Ovary (tissue), 7 donors: ENCODE measurements at regions not wholly inside any gene's neighbourhood (a gene's known extent, or its start where the extent isn't known, plus 50 kb on each side); places are given as distances from the start of the nearest gene placed in this dataset.

Source experiments
- DNase-seq, 5 donors: peaks; one replicate each; pipeline ENCODE4 v3.0.0-alpha.2; 2019 to 2020
- H3K27ac ChIP-seq, 2 donors: fragments of 200-600 bp; one replicate each; pipeline versions ENCODE4 v1.5.1 to v1.8.0; 2019 to 2022
- H3K27me3 ChIP-seq: fragments of 200-600 bp; one replicate; pipeline ENCODE4 v1.8.0; 2022
- H3K36me3 ChIP-seq: fragments of 200-600 bp; sonication (generic); one replicate; pipeline ENCODE4 v1.5.1; 2019
- H3K4me1 ChIP-seq: one replicate; pipeline ENCODE4 v1.8.1; 2013; ENCODE audit warnings: mild to moderate bottlenecking, moderate library complexity; ENCODE audit not compliant: insufficient read depth
- H3K4me3 ChIP-seq: fragments of 200-600 bp; sonication (generic); one replicate; pipeline ENCODE4 v1.5.1; 2017
- H3K9me3 ChIP-seq, 2 donors: fragments of 200-600 bp in 1 of 2; sonication (generic) in 1 of 2; one replicate each; pipeline versions ENCODE4 v1.5.1 to v1.8.1; 2013 to 2019; ENCODE audit warnings: mild to moderate bottlenecking in 1 of 2, moderate library complexity in 1 of 2
- EP300 ChIP-seq: sonication (generic); formaldehyde crosslinking; IDR thresholded peaks from one replicate; pipeline ENCODE4 v1.6.1; 2017; ENCODE audit warnings: antibody characterized with exemption
- POLR2A ChIP-seq: fragments of 450-650 bp; IDR thresholded peaks from one replicate; pipeline ENCODE4 v1.6.1; 2017; ENCODE audit warnings: antibody characterized with exemption, mild to moderate bottlenecking, moderate library complexity
- WGBS, 3 donors: extraction: QIAGEN DNeasy Blood & Tissue Kit in 1 of 3; methylation state at CpG; one replicate each; pipeline versions ENCODE4 v1.1.5 to v1.1.7; 2013 to 2017; 5-methylcytosine and 5-hydroxymethylcytosine counted together
- intact Hi-C, 4 donors: fragments of 100-400 bp; cut with DNase I; formaldehyde crosslinking; loops; one replicate each; pipeline versions ENCODE4 v1.11.0 to v1.15.1; 2022 to 2023
- TF ChIP-seq, protein P1 (sequence below), 3 donors: fragments of 450-650 bp in 2 of 3; fragments of 200-600 bp in 1 of 3; IDR thresholded peaks; one replicate each; pipeline versions ENCODE4 v1.5.1 to v1.8.0; 2016 to 2022; ENCODE audit warnings: antibody characterized with exemption in 3 of 3, mild to moderate bottlenecking in 1 of 3
- donor health status: DM: no; HTN: no; CAD: no; lungs with moderate emphysema.
- donor health status: DM: no; HTN: no; CAD: no.
- donor health status: Bipolar disorder and iron deficiency.
- donor health status: DM: no; HTN: no; CAD: no.
- donor health status: DM: yes; HTN: yes; CAD: no.

DNA sequence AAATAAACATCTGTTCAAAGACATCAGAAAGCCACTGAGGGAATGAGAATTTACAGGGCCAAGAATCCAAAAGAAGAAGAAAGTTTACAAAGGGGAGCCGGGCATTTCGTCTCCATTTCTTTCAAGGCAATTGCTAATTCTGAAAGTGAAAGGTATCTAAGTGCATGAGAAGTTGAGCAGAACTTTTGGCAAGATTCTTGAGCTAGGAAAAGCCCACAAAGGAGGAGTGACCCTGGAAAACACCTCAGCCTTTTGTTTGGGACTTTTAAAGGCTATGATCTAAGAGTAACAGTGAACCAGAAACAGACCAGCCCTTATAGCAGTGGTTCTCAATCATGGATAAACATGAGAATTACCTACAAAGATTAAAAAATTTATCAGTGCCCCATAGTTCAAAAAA, 87.4 kb downstream of the MDH1 start:
- 22 to 30% (median 22%) methylated on average over 2 of the region's 2 CpGs for WGBS, 3 donors
- Histone ChIP-seq H3K9me3 (no peaks in the 10 kb centered on the region), H3K4me1 (no peaks in the 10 kb centered on the region), H3K36me3 (no peaks in the 10 kb centered on the region), H3K27me3 (no peaks in the 10 kb centered on the region), H3K27ac (no peak overlapping the region), H3K4me3 (no peak overlapping the region)
- intact Hi-C loops, result no loop called here
- TF ChIP-seq EP300 (no peak), POLR2A (no peak)
- TF ChIP-seq, protein P1, sequence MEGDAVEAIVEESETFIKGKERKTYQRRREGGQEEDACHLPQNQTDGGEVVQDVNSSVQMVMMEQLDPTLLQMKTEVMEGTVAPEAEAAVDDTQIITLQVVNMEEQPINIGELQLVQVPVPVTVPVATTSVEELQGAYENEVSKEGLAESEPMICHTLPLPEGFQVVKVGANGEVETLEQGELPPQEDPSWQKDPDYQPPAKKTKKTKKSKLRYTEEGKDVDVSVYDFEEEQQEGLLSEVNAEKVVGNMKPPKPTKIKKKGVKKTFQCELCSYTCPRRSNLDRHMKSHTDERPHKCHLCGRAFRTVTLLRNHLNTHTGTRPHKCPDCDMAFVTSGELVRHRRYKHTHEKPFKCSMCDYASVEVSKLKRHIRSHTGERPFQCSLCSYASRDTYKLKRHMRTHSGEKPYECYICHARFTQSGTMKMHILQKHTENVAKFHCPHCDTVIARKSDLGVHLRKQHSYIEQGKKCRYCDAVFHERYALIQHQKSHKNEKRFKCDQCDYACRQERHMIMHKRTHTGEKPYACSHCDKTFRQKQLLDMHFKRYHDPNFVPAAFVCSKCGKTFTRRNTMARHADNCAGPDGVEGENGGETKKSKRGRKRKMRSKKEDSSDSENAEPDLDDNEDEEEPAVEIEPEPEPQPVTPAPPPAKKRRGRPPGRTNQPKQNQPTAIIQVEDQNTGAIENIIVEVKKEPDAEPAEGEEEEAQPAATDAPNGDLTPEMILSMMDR (IDR thresholded peaks at IDR 0.05), result no peak
- DNase-seq, result no peak

- TF ChIP-seq POLR2A, result no peak
- TF ChIP-seq EP300, result no peak
- TF ChIP-seq, protein P1 (IDR thresholded peaks at IDR 0.05), result no peak
- 72 to 89% (median 88%) methylated on average over 2 of the region's 2 CpGs for WGBS, 3 donors
- Histone ChIP-seq H3K36me3 (no peaks in the 10 kb centered on the region), H3K27ac (no peak overlapping the region), H3K9me3 (no peaks in the 10 kb centered on the region), H3K4me1 (no peaks in the 10 kb centered on the region), H3K27me3 (no peaks in the 10 kb centered on the region), H3K4me3 (no peak overlapping the region)
- no peak for DNase-seq
- intact Hi-C loops, result no loop called here
These were observed 89.3 kb downstream of the MDH1 start for GRCh38 chr2:63678085-63678484.

DNA sequence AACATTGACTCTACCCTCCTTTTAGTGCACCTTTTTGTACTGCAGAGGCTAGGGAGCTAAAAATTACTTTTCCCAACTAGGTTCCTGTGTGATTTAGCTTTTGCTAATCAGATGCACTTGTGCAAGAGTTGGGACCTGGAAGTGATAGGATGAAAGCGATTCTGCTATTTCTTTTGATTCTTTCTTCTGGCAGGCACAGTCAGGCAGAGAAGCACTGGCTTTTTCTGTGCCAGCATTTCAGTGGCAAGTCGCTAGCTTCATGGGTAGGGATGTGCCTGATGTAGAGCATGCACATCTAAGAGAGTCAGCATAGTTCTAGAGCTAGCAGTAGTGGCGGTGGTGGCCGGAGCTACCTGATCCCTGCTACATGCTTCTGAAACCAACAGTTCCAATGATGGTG, 89.8 kb downstream of the MDH1 start:
- no peaks in the 10 kb centered on the region for H3K9me3 ChIP-seq
- no peaks in the 10 kb centered on the region for H3K4me1 ChIP-seq
- WGBS, 3 donors, result 69 to 74% (median 72%) methylated on average over 4 of the region's 4 CpGs
- intact Hi-C loops, result no loop called here
- DNase-seq, result no peak
- TF ChIP-seq POLR2A, result no peak
- TF ChIP-seq, protein P1 (IDR thresholded peaks at IDR 0.05), result no peak
- no peak for TF ChIP-seq EP300
- no peaks in the 10 kb centered on the region for H3K36me3 ChIP-seq
- H3K27ac ChIP-seq, result no peak overlapping the region
- H3K27me3 ChIP-seq, result no peaks in the 10 kb centered on the region
- H3K4me3 ChIP-seq, result no peak overlapping the region

DNA sequence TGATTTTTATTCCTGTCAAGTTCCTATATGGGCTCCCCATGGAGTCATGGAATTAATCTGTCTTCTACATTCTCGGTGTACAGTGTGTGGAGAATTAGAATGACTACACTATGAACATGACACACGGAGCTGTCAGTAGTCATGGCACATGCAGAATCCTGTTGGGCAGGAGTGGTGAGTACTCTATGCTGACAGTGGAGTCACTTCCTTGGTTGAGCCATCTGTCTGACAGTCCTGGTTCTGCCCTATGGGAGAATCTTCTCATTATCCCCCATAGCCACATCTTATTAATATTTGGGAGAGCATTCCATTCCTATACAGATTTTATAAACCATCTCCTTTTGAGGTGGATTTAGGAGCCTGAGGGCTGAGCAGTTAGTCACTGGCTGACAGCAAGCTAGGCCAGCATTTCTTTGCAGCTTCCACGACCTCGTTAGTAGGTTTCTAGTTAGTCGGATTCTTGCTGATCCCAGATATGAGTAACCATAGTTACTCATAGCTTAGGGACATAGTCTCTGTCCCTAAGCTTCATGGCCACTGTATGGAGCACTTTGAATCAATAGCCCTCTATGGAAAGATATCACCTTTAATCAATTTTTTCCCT, 90.6 kb downstream of the MDH1 start:
- Histone ChIP-seq H3K27me3 (no peaks in the 10 kb centered on the region), H3K36me3 (no peaks in the 10 kb centered on the region), H3K9me3 (no peaks in the 10 kb centered on the region), H3K4me3 (no peak overlapping the region), H3K4me1 (no peaks in the 10 kb centered on the region), H3K27ac (no peak overlapping the region)
- no peak for DNase-seq
- WGBS, 3 donors, result 83 to 88% (median 85%) methylated on average over 5 of the region's 5 CpGs
- TF ChIP-seq POLR2A (no peak), EP300 (no peak)
- TF ChIP-seq, protein P1 (IDR thresholded peaks at IDR 0.05), result no peak
- intact Hi-C loops, result no loop called here
